ENCODE measurements at regions not wholly inside any gene's neighbourhood (a gene's known extent, or its start where the extent isn't known, plus 50 kb on each side); places are given as distances from the start of the nearest gene placed in this dataset.

- Histone ChIP-seq H3K27ac (ENCODE audit: low read length) (no peak overlapping the region), H3K79me2 (ENCODE audit: low read length) (no peaks in the 10 kb centered on the region), H4K20me1 (ENCODE audit: insufficient read depth, low read depth, low read length) (no peaks in the 10 kb centered on the region), H3K4me3 (ENCODE audit: low read length) (no peak overlapping the region), H3K36me3 (ENCODE audit: insufficient read depth, low read length) (no peaks in the 10 kb centered on the region), H3K9me2 (replicated peaks; ENCODE audit: insufficient read depth, low read length) (no peaks in the 10 kb centered on the region), H3K4me2 (ENCODE audit: low read depth, low read length, poor library complexity, severe bottlenecking) (no peak overlapping the region), H3K27me3 (ENCODE audit: low read length) (no peaks in the 10 kb centered on the region), H3K9ac (ENCODE audit: low read length) (no peak overlapping the region), H3K9me3 (ENCODE audit: low read length) (no peaks in the 10 kb centered on the region), H3K4me1 (ENCODE audit: low read length) (no peaks in the 10 kb centered on the region), H2AFZ (ENCODE audit: low read length) (no peak overlapping the region)
- DNase-seq, result no peak
Measured at GRCh38 chr15:77781946-77782240, 149.2 kb upstream of the LINGO1 start.

GRCh38 chr15:77781151-77781945 lies 148.6 kb upstream of the LINGO1 start:
- DNase-seq, result no peak
- H3K36me3 ChIP-seq (ENCODE audit: insufficient read depth, low read length), result no peaks in the 10 kb centered on the region

GRCh38 chr15:77778802-77779201 lies 146.1 kb upstream of the LINGO1 start:
- no peaks in the 10 kb centered on the region for H3K4me1 ChIP-seq (ENCODE audit: low read length)
- H4K20me1 ChIP-seq (ENCODE audit: insufficient read depth, low read depth, low read length), result no peaks in the 10 kb centered on the region
- DNase-seq, result no peak
- no peaks in the 10 kb centered on the region for H3K9me3 ChIP-seq (ENCODE audit: low read length)
- no peaks in the 10 kb centered on the region for H3K79me2 ChIP-seq (ENCODE audit: low read length)
- no peaks in the 10 kb centered on the region for H3K9me2 ChIP-seq (replicated peaks; ENCODE audit: insufficient read depth, low read length)
- no peak overlapping the region for H2AFZ ChIP-seq (ENCODE audit: low read length)
- no peak overlapping the region for H3K27ac ChIP-seq (ENCODE audit: low read length)
- H3K9ac ChIP-seq (ENCODE audit: low read length), result no peak overlapping the region
- H3K4me3 ChIP-seq (ENCODE audit: low read length), result no peak overlapping the region
- H3K4me2 ChIP-seq (ENCODE audit: low read depth, low read length, poor library complexity, severe bottlenecking), result no peak overlapping the region
- H3K36me3 ChIP-seq (ENCODE audit: insufficient read depth, low read length), result no peaks in the 10 kb centered on the region
- H3K27me3 ChIP-seq (ENCODE audit: low read length), result no peaks in the 10 kb centered on the region

More at GRCh38 chr15:77781151-77781945, 148.6 kb upstream of the LINGO1 start:
- Histone ChIP-seq H3K9ac (ENCODE audit: low read length) (no peak overlapping the region), H2AFZ (ENCODE audit: low read length) (no peak overlapping the region), H3K4me1 (ENCODE audit: low read length) (no peaks in the 10 kb centered on the region), H3K79me2 (ENCODE audit: low read length) (no peaks in the 10 kb centered on the region), H3K4me2 (ENCODE audit: low read depth, low read length, poor library complexity, severe bottlenecking) (no peak overlapping the region), H3K27ac (ENCODE audit: low read length) (no peak overlapping the region), H3K9me3 (ENCODE audit: low read length) (no peaks in the 10 kb centered on the region), H3K9me2 (replicated peaks; ENCODE audit: insufficient read depth, low read length) (no peaks in the 10 kb centered on the region), H3K4me3 (ENCODE audit: low read length) (no peak overlapping the region), H3K27me3 (ENCODE audit: low read length) (no peaks in the 10 kb centered on the region), H4K20me1 (ENCODE audit: insufficient read depth, low read depth, low read length) (no peaks in the 10 kb centered on the region)

- Histone ChIP-seq H3K27me3 (ENCODE audit: low read length) (no peaks in the 10 kb centered on the region), H3K27ac (ENCODE audit: low read length) (no peak overlapping the region), H2AFZ (ENCODE audit: low read length) (no peak overlapping the region), H3K4me3 (ENCODE audit: low read length) (no peak overlapping the region), H3K36me3 (ENCODE audit: insufficient read depth, low read length) (no peaks in the 10 kb centered on the region), H3K9ac (ENCODE audit: low read length) (no peak overlapping the region), H3K4me1 (ENCODE audit: low read length) (no peaks in the 10 kb centered on the region), H3K9me2 (replicated peaks; ENCODE audit: insufficient read depth, low read length) (no peaks in the 10 kb centered on the region), H3K4me2 (ENCODE audit: low read depth, low read length, poor library complexity, severe bottlenecking) (no peak overlapping the region), H3K79me2 (ENCODE audit: low read length) (no peaks in the 10 kb centered on the region), H3K9me3 (ENCODE audit: low read length) (no peaks in the 10 kb centered on the region), H4K20me1 (ENCODE audit: insufficient read depth, low read depth, low read length) (no peaks in the 10 kb centered on the region)
- no peak for DNase-seq
Measured at GRCh38 chr15:77775837-77776236, 143.1 kb upstream of the LINGO1 start.

- DNase-seq, result no peak
- no peak overlapping the region for H3K9ac ChIP-seq (ENCODE audit: low read length)
- no peaks in the 10 kb centered on the region for H3K9me3 ChIP-seq (ENCODE audit: low read length)
Measured at GRCh38 chr15:77775373-77775772, 142.7 kb upstream of the LINGO1 start.

GRCh38 chr15:77774350-77774749 lies 141.6 kb upstream of the LINGO1 start:
- H3K36me3 ChIP-seq (ENCODE audit: insufficient read depth, low read length), result no peaks in the 10 kb centered on the region
- no peak overlapping the region for H3K4me2 ChIP-seq (ENCODE audit: low read depth, low read length, poor library complexity, severe bottlenecking)
- no peak for DNase-seq
- no peak overlapping the region for H3K27ac ChIP-seq (ENCODE audit: low read length)
- no peak overlapping the region for H3K9ac ChIP-seq (ENCODE audit: low read length)
- H3K27me3 ChIP-seq (ENCODE audit: low read length), result no peaks in the 10 kb centered on the region
- no peaks in the 10 kb centered on the region for H3K9me3 ChIP-seq (ENCODE audit: low read length)
- no peak overlapping the region for H3K4me3 ChIP-seq (ENCODE audit: low read length)
- no peaks in the 10 kb centered on the region for H4K20me1 ChIP-seq (ENCODE audit: insufficient read depth, low read depth, low read length)
- H2AFZ ChIP-seq (ENCODE audit: low read length), result no peak overlapping the region
- H3K9me2 ChIP-seq (replicated peaks; ENCODE audit: insufficient read depth, low read length), result no peaks in the 10 kb centered on the region
- H3K79me2 ChIP-seq (ENCODE audit: low read length), result no peaks in the 10 kb centered on the region
- no peaks in the 10 kb centered on the region for H3K4me1 ChIP-seq (ENCODE audit: low read length)

More at GRCh38 chr15:77775373-77775772, 142.7 kb upstream of the LINGO1 start:
- Histone ChIP-seq H3K4me1 (ENCODE audit: low read length) (no peaks in the 10 kb centered on the region), H3K27me3 (ENCODE audit: low read length) (no peaks in the 10 kb centered on the region), H2AFZ (ENCODE audit: low read length) (no peak overlapping the region), H4K20me1 (ENCODE audit: insufficient read depth, low read depth, low read length) (no peaks in the 10 kb centered on the region), H3K79me2 (ENCODE audit: low read length) (no peaks in the 10 kb centered on the region), H3K27ac (ENCODE audit: low read length) (no peak overlapping the region), H3K4me2 (ENCODE audit: low read depth, low read length, poor library complexity, severe bottlenecking) (no peak overlapping the region), H3K4me3 (ENCODE audit: low read length) (no peak overlapping the region), H3K36me3 (ENCODE audit: insufficient read depth, low read length) (no peaks in the 10 kb centered on the region), H3K9me2 (replicated peaks; ENCODE audit: insufficient read depth, low read length) (no peaks in the 10 kb centered on the region)

GRCh38 chr15:77773903-77774302 lies 141.2 kb upstream of the LINGO1 start:
- no peaks in the 10 kb centered on the region for H3K36me3 ChIP-seq (ENCODE audit: insufficient read depth, low read length)
- H3K4me3 ChIP-seq (ENCODE audit: low read length), result no peak overlapping the region
- H4K20me1 ChIP-seq (ENCODE audit: insufficient read depth, low read depth, low read length), result no peaks in the 10 kb centered on the region
- no peak overlapping the region for H2AFZ ChIP-seq (ENCODE audit: low read length)
- no peaks in the 10 kb centered on the region for H3K79me2 ChIP-seq (ENCODE audit: low read length)
- DNase-seq, result no peak
- no peak overlapping the region for H3K27ac ChIP-seq (ENCODE audit: low read length)
- no peaks in the 10 kb centered on the region for H3K27me3 ChIP-seq (ENCODE audit: low read length)
- no peak overlapping the region for H3K9ac ChIP-seq (ENCODE audit: low read length)
- no peaks in the 10 kb centered on the region for H3K9me2 ChIP-seq (replicated peaks; ENCODE audit: insufficient read depth, low read length)
- no peaks in the 10 kb centered on the region for H3K9me3 ChIP-seq (ENCODE audit: low read length)
- no peaks in the 10 kb centered on the region for H3K4me1 ChIP-seq (ENCODE audit: low read length)
- no peak overlapping the region for H3K4me2 ChIP-seq (ENCODE audit: low read depth, low read length, poor library complexity, severe bottlenecking)

GRCh38 chr15:77772641-77773402 lies 140.1 kb upstream of the LINGO1 start:
- H3K9ac ChIP-seq (ENCODE audit: low read length), result no peak overlapping the region
- no peaks in the 10 kb centered on the region for H3K79me2 ChIP-seq (ENCODE audit: low read length)
- H3K9me3 ChIP-seq (ENCODE audit: low read length), result no peaks in the 10 kb centered on the region
- H4K20me1 ChIP-seq (ENCODE audit: insufficient read depth, low read depth, low read length), result no peaks in the 10 kb centered on the region
- H3K4me3 ChIP-seq (ENCODE audit: low read length), result no peak overlapping the region
- no peak overlapping the region for H3K4me2 ChIP-seq (ENCODE audit: low read depth, low read length, poor library complexity, severe bottlenecking)
- H3K27me3 ChIP-seq (ENCODE audit: low read length), result no peaks in the 10 kb centered on the region
- H3K36me3 ChIP-seq (ENCODE audit: insufficient read depth, low read length), result no peaks in the 10 kb centered on the region
- H3K4me1 ChIP-seq (ENCODE audit: low read length), result no peaks in the 10 kb centered on the region
- no peak overlapping the region for H2AFZ ChIP-seq (ENCODE audit: low read length)
- no peak overlapping the region for H3K27ac ChIP-seq (ENCODE audit: low read length)
- DNase-seq, result no peak
- H3K9me2 ChIP-seq (replicated peaks; ENCODE audit: insufficient read depth, low read length), result no peaks in the 10 kb centered on the region

All from Karpas-422 (cell line).